Mammary epithelial cell (primary cell): ENCODE measurements at regions not wholly inside any gene's neighbourhood (a gene's known extent, or its start where the extent isn't known, plus 50 kb on each side); places are given as distances from the start of the nearest gene placed in this dataset.

Source experiments
- CTCF ChIP-seq, 2 donors: IDR thresholded peaks in 1 of 2; conservative IDR thresholded peaks in 1 of 2; 2 replicates each; pipeline ENCODE4 v1.5.1; 2011 to 2012; ENCODE audit warnings: inconsistent platforms in 2 of 2, low read length in 2 of 2, mild to moderate bottlenecking in 2 of 2, control low read depth in 1 of 2, low read depth in 1 of 2; ENCODE audit not compliant: insufficient read depth in 1 of 2; ENCODE audit errors: extremely low read depth in 1 of 2
- EZH2 ChIP-seq: IDR thresholded peaks from 2 replicates; pipeline ENCODE4 v1.6.1; 2012; ENCODE audit warnings: low read length, inconsistent platforms, borderline replicate concordance

DNA sequence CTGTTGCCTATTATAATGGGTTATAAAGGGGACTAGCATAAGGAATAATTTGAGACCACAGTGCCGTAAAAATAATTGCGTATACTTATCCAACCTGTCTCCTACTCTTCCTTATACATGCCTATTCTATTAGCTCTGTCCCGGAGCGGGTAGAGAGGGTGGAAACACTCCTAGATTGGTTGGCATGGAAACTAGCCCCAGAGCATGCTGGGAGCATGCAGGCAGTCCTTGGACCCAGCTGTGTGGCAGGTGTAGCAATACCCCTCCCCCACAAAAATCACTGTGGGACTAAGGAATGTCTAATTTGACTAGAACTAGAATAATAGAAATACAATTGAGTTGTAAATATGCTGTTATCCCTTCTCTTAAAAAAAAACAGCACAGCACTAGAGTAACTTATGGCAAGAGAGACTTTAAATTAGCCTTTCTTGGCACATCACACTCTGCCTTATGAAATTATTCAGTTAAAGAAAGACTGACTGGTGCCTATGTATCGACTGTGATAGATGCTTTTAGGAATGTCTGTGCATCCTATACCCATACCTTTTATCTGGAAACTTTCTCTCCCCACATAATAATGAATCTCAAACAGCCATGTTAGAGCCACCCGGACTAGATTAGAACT lies 244.0 kb upstream of the DAAM1 start:
- no peak for TF ChIP-seq CTCF (conservative IDR thresholded peaks at IDR 0.05 in 1 of 2, IDR thresholded peaks at IDR 0.05 in 1 of 2; ENCODE audit: extremely low read depth in 1 of 2, insufficient read depth in 1 of 2, low read depth in 1 of 2, low read length in 2 of 2)
- no peak for TF ChIP-seq EZH2
